HG03175 (cell line): ENCODE measurements at regions not wholly inside any gene's neighbourhood (a gene's known extent, or its start where the extent isn't known, plus 50 kb on each side); places are given as distances from the start of the nearest gene placed in this dataset.

Experiments used
- ATAC-seq: cut with Tn5 transposase; IDR thresholded peaks from one replicate; pipeline ENCODE4 v1.9.1; 2021; ENCODE audit warnings: mild to moderate bottlenecking, moderate library complexity; ENCODE audit not compliant: unreplicated experiment

- ATAC-seq: no peak
Observed at GRCh38 chrX:4322916-4323315, 609.5 kb upstream of the PRKX start.

GRCh38 chrX:4320436-4320947 is 607.0 kb upstream of the PRKX start:
- no peak for ATAC-seq

- ATAC-seq: no peak
Observed at GRCh38 chrX:4315891-4316290, 602.4 kb upstream of the PRKX start.

DNA sequence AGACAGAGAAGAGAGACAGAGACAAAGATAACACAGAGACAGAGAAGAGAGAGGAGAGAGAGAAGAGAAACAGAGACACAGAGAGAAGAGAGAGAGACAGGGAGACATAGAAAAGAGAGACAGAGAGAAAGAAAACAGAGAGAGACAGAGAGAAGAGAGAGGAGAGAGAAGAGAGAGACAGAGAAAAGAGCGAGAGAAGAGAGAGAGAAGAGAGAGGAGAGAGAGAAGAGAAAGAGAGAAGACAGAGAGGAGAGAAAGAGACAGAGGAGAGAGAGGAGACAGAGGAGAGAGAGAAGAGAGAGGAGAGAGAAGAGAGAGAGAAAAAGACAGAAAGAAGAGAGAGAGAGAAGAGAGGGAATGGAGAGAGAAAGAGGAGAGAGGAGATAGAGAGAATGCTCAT is 601.1 kb upstream of the PRKX start:
- no peak for ATAC-seq

GRCh38 chrX:4277122-4277521 is 563.7 kb upstream of the PRKX start:
- no peak for ATAC-seq

GRCh38 chrX:4268676-4269075 is 555.2 kb upstream of the PRKX start:
- ATAC-seq: no peak

DNA sequence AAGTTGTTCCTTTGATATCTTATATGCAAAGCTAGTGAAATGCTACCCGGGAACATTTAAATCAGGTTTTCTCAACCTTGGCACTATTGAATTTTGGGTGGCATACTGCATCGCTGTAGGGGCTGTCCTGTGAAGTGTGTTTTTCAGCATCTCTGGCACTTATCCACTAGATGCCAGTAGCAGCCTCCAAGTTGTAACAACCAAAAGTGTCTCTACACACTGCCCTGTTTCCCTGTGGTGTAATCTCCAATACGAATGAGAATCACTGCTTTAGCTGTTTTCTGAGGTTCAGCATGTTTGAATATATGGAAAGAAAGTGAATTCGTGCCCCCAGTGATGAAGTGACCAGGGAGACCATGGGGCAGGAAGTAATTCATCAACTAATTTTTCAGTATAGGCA is 551.6 kb upstream of the PRKX start:
- ATAC-seq: no peak

GRCh38 chrX:4263030-4263803 is 549.8 kb upstream of the PRKX start:
- ATAC-seq: no peak

GRCh38 chrX:4253092-4253491 is 539.6 kb upstream of the PRKX start:
- ATAC-seq: no peak

DNA sequence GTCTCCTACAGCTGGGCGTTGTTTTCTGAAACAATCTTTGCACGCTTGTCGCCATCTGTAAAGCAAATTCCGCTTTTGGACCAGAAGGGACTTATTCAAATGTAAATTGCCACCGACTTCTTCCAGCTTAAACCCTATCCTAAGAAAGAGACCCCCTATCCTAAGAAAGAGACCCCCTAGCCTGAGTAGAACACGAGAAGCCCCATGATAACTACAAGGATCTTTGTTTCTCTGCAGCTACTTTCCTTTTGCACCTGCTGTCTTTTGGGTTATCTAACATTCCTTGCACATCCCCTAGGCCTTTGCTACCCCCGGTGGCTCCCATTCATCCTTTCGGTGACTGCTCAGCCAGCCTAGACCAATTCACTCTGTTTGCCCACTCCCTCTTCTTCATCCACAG is 536.0 kb upstream of the PRKX start:
- ATAC-seq: no peak

DNA sequence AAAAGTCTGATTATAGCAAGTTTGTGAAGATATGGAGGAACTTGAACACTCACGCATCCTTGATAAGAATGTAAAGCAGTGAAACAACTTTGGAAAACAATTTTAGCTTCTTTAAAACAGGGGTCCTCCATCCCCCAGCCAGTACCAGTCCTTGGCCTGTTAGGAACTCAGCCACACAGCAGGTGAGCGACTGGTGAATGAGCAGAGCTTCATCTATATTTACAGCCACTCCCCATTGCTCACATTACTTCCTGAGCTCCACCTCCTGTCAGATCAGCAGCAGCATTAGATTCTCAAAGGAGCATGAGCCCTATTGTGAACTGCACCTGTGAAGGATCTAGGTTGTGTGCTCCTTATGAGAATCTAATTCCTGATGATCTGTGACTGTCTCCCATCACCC is 530.3 kb upstream of the PRKX start:
- ATAC-seq: no peak

GRCh38 chrX:4240541-4241194 is 527.2 kb upstream of the PRKX start:
- no peak for ATAC-seq

- no peak for ATAC-seq
Observed at GRCh38 chrX:4239650-4240540, 526.4 kb upstream of the PRKX start.

DNA sequence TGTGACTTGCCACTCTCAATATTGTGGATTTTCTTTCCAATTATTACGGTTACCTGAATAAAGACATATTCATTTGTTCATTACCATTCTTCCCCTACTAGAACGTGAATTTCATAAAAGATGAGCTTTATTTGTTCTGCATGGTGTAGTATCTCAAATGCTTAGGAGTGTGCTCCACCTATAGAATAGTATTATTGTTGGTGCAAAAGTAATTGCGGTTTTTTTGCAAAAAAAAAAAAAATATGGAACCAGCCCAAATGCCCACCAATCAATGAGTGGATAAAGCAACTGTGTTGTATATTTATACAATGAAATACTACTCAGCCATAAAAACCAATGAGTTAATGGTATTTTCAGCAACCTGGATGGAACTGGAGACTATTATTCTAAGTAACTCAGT is 525.5 kb upstream of the PRKX start:
- ATAC-seq: no peak

DNA sequence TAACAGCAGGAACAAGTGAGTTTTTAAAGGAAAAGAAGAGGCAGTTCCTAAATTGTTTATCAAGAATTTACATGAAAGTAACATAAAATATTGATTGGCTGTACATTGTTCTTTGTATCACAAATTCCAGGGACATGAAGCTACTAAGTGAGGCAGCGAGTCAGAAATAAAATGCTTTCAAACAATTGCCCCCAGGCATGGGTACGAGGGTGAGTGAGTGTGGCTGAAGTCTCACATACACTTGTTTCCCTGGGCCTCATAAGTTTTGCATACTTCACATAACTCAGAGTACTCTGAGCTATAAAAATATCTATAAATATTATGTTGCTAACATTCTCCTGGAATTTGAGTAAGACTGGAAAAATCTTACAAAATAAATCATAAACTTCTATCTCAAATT is 511.6 kb upstream of the PRKX start:
- ATAC-seq: no peak

DNA sequence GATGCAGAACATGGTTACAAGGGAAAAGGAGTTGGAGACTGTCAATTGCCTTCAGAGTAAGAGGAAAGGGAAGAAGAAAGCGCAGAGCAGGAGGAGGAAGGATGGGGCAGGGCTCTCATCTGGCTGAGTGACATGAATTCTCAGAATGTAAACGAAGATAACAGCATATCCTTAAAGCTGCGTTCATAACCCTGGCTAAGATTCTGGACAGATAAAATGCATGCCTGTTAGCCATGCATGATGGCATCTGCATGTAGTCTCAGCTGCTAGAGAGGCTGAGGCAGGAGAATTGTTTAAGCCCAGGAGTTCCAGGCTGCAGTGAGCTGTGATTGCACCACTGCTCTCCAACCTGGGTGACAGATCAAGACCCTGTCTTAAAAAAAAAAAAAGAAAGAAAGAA is 493.5 kb upstream of the PRKX start:
- no peak for ATAC-seq

GRCh38 chrX:4197971-4198370 is 484.5 kb upstream of the PRKX start:
- ATAC-seq: no peak

- ATAC-seq: no peak
Observed at GRCh38 chrX:4193500-4194155, 480.2 kb upstream of the PRKX start.

GRCh38 chrX:4186331-4186730 is 472.9 kb upstream of the PRKX start:
- no peak for ATAC-seq

DNA sequence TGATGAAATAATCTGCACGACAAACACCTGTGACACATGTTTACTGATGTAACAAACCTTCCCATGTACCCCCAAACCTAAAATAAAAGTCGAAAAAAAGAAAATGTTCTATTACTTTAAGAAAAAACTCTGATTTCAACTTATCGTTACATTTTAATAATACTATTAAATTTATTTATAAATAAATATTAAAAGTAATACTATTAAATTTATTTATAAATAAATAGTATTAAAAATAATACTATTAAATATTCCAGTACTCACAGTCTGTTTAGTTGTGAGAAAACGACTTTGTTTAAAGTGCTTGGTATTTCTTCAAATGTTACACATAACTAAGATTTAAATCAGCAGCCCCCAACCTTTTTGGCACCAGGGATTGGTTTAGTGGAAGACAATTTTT is 471.6 kb upstream of the PRKX start:
- ATAC-seq: no peak

GRCh38 chrX:4182408-4182806 is 469.0 kb upstream of the PRKX start:
- ATAC-seq: no peak
